DMS79 treated with DMSO at 0.1 percent for 48 hours (cell line): ENCODE measurements at regions not wholly inside any gene's neighbourhood (a gene's known extent, or its start where the extent isn't known, plus 50 kb on each side); places are given as distances from the start of the nearest gene placed in this dataset.

Experiments used
- DNase-seq: peaks from one replicate; lab custom pipeline; 2025; lab: John Stamatoyannopoulos, UW

DNA sequence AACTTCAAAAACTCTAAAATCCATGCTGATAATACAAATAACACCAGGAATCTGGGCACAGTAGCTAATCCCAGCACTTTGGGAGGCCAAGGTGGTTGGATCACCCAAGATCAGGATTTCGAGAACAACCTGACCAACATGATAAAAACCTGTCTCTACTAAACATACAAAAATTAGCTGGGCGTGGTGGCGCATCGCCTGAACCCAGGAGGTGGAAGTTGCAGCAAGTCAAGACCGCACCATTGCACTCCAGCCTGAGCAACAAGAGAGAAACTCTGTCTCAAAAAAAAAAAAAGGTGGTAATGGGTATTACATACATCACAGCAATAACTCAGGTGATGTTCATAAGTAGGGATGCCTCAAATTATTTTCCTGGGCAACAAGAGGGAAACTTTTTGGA lies 315.0 kb upstream of the MEOX2 start:
- no peak for DNase-seq

DNA sequence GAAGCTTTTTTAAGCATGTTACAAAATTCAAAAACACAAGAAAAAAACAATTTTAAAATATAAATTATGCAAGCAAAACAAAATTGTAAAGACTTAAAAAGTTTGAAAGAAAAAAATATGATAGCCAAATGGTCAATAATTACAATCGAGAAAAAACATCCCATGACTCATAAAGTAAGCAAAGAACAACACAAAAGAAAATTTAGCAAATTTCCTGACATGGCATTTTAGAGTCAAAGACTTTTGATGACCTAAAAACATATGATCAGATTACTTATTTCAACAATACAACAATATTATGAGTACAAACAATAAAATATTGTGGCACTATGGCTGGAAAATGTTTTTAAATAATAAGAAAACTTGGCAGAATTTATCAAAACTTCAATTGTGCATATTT lies 312.1 kb upstream of the MEOX2 start:
- DNase-seq = no peak

- no peak for DNase-seq
Observed at GRCh38 chr7:15995027-15995426, 308.5 kb upstream of the MEOX2 start.

DNA sequence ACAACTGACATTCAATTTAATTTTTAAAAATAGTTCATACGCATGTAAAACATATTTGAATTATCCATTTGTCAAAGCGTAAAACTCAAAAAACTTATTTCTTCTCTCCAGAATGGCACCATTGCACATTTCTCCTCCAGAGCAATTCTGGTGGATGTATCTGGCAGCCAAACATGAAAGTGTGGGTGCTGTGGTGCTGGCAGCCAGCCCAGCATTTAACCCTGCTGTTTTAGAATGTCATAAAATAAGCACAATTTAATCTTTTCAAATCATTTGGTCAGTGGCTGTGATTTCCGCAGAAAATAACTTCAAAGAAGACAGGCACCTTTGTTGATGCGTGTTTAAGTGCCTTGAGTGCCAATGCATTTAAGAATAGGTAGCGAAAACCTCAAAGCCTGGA lies 302.7 kb upstream of the MEOX2 start:
- no peak for DNase-seq

DNA sequence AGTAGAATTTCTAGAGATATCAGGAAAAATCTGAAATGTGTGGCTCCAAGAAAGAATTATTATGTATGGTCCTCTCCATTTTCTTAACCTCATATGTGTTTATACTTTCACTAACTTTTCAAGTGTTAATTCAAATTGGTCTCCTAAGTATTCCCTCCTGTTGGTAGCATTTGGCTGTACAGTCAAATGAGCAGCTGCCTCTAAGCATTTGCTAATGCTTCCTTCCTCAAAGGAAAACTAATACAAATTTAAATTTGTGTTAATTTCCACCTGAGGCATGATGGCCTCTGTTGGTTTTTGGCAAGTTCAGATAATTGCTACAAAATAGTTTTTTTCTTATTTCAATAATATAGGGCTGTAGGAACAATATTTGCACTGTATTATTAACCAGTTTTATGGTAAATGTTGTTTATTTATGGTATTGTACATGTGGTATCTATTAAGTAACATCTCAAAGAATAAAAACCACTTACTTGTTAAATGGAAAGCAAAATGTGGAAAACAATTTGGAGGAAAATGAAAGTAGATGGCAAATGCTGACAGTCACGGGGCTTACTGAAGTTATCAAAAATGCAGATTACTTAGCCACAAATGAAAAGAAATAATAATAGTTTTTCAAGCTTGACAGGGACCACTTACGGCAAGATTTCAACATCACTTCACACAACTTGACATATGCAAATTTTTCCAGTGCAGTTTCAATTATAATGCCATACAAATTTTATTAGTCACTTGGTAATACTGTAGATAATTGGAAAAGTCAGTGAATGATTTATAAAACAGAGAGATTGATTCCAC lies 299.3 kb upstream of the MEOX2 start:
- DNase-seq = no peak

DNA sequence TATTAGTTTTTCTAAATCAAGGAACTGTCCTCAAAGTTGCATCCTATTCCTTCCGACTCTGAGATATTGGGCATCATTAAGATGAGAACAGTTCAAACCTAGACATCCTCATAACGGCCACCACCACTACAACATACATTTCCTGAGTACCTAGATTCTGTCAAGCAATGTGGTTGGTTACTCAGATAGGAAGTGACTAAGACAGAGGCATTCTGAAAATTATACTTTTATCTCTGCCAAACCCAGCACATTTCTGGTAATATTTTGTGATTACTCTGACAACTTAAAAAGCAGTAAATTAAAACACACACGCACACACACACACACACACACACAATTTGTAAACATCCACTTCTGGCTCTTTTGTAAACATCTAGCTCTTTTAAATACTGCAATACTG lies 291.2 kb upstream of the MEOX2 start:
- no peak for DNase-seq

DNA sequence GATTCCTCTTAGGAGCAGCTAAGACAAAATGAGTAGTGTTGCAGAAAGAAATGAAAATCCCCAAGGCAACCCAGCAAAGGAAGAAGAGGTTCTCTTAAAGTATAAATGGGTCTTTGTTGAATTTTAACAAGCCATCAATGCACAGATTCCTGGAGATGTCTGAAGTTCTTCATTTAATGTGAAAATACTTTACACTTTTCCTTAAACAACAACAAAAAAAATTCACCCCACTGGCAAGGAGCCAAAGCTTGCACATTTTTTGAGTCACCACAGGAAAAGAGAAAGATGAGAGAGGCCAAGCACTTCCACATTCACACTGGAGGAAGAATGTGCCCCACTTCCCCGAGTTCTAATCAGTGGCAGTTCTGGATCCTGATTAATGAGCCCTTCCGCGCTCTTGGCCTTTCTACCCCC lies 286.4 kb upstream of the MEOX2 start:
- DNase-seq = no peak

DNA sequence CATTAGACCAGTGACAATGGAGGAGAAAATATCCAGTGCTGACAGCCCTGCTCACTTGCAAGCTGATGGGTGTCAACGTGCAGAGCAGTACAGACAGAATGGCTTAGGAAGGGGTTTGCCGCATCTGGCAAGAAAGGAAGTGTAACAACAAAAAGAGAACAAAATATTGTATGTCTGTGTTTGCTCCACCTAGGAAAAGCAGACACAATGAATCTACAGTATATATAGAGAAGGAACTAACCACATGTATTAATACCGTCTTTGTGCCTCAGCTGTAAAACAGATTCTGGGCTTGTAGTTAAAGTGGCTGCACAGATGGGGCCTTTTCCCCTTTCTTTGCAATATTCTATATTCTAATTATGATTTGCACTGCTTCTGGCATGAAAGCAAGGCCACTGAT lies 281.1 kb upstream of the MEOX2 start:
- DNase-seq = no peak

DNA sequence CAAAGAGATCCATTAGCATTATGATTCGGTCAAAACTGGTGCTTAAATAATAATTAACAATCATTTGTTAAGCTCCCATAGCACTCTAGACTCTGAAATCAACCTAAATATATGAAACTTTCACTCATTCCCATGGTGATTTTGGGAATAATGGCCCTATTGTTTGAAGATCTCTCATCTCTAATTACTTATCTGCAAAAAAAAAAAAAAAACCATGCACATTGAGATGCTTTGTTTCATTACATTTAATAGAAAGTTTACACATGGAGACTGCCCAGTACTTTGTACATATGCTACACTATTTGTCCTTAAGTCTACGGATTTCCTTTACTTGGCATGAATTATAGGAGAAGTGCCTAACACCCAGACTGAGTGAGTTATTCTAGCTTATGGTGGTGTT lies 280.6 kb upstream of the MEOX2 start:
- no peak for DNase-seq

GRCh38 chr7:15963206-15963605 lies 276.7 kb upstream of the MEOX2 start:
- no peak for DNase-seq

GRCh38 chr7:15954671-15955354 lies 268.3 kb upstream of the MEOX2 start:
- no peak for DNase-seq

- no peak for DNase-seq
Observed at GRCh38 chr7:15950299-15950698, 263.8 kb upstream of the MEOX2 start.

GRCh38 chr7:15947754-15948153 lies 261.3 kb upstream of the MEOX2 start:
- no peak for DNase-seq

DNA sequence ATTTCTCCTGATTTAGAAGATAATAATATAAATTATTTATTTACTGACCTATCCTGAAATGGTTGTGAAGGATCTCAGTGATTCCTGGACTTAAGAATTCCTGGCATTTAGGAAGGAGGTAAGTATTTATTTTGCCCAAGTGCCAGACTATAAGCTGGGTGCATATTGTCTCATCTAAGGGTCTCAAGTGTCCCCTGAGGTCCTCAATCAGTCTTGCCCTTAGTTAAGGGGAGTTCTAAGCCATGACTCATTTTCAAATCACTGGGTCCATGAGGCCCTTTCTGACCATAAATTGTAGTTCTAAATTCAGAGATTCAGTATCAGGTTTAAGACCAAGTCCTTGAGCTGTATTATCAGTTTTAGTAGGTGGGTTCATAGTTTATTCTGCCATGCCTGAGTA lies 251.6 kb upstream of the MEOX2 start:
- no peak for DNase-seq

DNA sequence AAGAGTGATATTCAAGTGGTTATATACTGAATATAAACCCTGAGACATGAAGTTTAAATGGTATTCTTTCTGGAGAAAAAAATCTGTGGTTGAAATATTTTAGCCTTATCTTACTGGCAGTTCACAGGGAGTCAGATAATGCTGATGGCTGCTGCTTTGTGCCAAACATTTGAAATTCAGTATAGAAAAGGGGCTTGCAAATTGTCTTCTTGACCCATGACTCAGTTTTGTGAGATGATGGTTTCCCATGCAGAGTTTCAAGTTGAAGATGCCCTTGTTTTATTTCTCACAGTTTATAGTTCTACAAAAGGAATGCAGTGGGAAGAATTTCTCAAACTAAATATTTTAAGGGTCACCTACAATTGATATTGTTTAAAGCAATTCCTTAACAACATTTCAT lies 251.1 kb upstream of the MEOX2 start:
- no peak for DNase-seq

DNA sequence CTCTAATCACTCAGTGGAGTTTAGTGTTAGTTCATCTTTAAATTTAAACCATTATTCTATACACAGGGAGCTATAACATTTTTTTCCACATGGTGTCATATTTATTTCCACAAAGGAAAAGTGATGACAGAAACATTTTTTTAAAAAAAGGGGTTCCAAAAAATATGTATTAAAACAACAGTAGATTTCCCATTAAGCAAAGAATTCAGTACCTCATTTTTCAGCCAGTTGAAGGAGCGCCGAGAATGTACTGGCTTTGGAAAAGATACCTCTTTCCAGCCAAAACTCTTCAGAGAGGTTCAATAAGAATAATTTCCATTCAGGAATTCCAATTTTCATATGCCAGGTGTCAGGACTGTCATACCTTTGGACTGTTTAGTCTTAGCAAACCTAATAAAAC lies 250.5 kb upstream of the MEOX2 start:
- DNase-seq = no peak

DNA sequence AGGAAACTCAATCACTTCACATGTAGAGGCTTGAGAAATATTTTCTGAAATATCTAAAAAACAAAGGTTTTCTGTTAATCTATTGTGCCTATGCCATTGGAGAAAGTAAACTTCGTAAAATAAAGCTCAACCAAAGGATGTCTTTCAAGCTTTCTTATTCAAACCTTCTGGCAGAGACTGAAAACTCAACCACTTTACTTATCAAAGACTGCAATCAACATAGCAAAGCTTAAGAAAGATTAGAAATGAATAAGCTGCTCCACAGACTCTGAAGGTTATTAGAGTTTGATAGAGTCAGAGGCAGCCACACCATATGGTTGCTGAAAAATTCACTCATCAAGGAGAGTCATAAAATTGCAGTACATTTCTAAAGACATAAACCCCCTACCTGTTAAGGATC lies 245.8 kb upstream of the MEOX2 start:
- DNase-seq = no peak

GRCh38 chr7:15929411-15929810 lies 242.9 kb upstream of the MEOX2 start:
- DNase-seq = no peak

GRCh38 chr7:15925608-15926007 lies 239.1 kb upstream of the MEOX2 start:
- no peak for DNase-seq

DNA sequence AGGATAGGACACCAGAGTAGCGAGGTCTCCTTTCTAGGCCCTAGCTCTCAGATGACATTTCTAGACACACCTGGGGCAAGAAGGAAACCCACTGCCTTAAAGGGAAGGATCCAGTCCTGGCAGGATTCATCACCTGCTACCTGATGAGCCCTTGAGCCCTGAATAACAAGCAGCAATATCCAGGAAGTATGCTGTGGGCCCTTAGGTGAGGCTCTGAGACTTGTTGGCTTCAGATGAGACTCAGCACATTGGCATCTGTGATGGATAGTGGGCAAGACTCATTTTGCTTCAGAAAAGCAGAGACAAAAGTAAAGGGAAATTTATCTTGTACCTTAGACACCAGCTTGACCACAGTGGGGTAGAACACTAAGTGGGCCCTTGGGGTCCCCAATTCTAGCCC lies 238.4 kb upstream of the MEOX2 start:
- DNase-seq = no peak

DNA sequence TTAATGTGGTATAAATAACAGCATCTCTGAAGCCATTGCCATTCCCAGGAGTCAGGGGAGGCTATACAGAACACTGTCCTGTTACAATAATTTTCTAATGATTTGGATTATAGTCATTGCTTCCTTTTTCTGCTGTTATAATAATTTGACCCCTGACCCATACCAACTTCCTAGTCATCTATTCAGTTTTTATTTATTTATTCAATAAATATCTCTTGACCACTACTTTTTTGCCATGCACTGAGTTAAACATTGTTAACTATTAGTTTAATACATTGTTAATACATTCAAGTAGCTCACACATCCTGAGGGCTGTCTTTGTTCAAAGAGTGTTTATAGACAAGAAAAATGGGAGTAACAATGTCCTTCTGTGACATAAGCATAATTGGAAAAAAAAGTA lies 235.5 kb upstream of the MEOX2 start:
- no peak for DNase-seq

DNA sequence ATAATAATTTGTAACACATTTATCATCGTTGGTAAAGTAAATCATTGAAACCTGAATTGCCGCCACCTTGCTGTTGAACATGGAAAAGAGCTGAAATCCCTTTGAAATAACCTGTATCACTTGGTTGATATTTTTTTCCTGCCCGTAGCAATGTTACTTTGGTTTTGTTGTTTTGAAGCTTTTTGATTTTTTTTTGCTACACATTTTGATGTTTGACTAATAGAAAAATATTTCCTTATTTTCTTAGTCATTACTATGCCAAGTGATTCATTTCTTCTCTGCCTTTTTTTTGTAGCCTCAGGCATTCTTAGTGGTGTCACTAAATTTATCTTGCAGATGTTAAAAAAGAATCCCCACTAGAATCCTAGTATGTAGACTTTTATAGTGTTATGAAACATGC lies 235.1 kb upstream of the MEOX2 start:
- no peak for DNase-seq

DNA sequence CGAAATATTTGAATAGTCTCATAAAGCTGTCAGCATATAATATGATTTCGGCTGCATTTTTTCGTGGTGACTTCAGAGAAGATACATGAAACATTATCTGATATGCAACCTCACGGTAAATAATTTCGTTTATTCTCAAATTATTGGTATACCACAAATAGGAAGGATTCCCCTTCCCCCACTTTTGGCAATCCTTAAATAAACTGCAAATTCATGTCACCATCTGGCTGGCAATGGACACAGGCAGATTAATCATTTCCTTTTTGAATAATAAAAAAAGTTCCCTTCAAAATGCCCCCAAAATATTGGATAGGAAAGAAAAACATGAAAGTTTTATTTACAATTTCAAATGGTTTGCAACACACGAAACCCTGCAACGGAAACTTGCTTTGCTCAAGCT lies 234.5 kb upstream of the MEOX2 start:
- DNase-seq = no peak
